Mesenchymal stem cell (in vitro differentiated cells and primary cell): ENCODE measurements at regions not wholly inside any gene's neighbourhood (a gene's known extent, or its start where the extent isn't known, plus 50 kb on each side); places are given as distances from the start of the nearest gene placed in this dataset.

ENCODE experiments used
- DNase-seq: peaks from one replicate; pipeline ENCODE4 v3.0.0-alpha.2; 2013
- H2AFZ ChIP-seq: one replicate; pipeline ENCODE4 v1.6.1; 2013; ENCODE audit warnings: low read depth, mild to moderate bottlenecking, control low read depth, inconsistent platforms, low read length, moderate library complexity
- H2AK5ac ChIP-seq: 2 replicates; pipeline ENCODE4 v1.6.1; 2013; ENCODE audit warnings: low read length, moderate library complexity, mild to moderate bottlenecking, inconsistent platforms; ENCODE audit not compliant: severe bottlenecking
- H2BK120ac ChIP-seq: one replicate; pipeline ENCODE4 v1.6.1; 2013; ENCODE audit warnings: low read depth, mild to moderate bottlenecking, inconsistent platforms, low read length, moderate library complexity
- H2BK12ac ChIP-seq, 2 experiments: one replicate each; pipeline ENCODE4 v1.6.1; 2013; ENCODE audit warnings: inconsistent platforms in 2 of 2, low read length in 2 of 2, mild to moderate bottlenecking in 2 of 2, moderate library complexity in 2 of 2, control low read depth in 1 of 2
- H2BK15ac ChIP-seq: one replicate; pipeline ENCODE4 v1.6.1; 2013; ENCODE audit warnings: mild to moderate bottlenecking, low read depth, inconsistent platforms; ENCODE audit not compliant: poor library complexity, severe bottlenecking
- H2BK5ac ChIP-seq: 2 replicates; pipeline ENCODE4 v1.6.1; 2013; ENCODE audit warnings: low read depth, mild to moderate bottlenecking, low read length, control low read depth, inconsistent platforms; ENCODE audit not compliant: poor library complexity, severe bottlenecking
- H3K14ac ChIP-seq, 2 experiments: one replicate each; pipeline ENCODE4 v1.6.1; 2013; ENCODE audit warnings: inconsistent platforms in 2 of 2, low read length in 2 of 2, control low read depth in 1 of 2, mild to moderate bottlenecking in 1 of 2, moderate library complexity in 1 of 2
- H3K18ac ChIP-seq, 2 experiments: one replicate each; pipeline ENCODE4 v1.6.1; 2013; ENCODE audit warnings: inconsistent platforms in 2 of 2, low read length in 2 of 2, control low read depth in 1 of 2, low read depth in 1 of 2, mild to moderate bottlenecking in 1 of 2
- H3K23ac ChIP-seq, 2 experiments: one replicate each; pipeline ENCODE4 v1.6.1; 2013; ENCODE audit warnings: inconsistent platforms in 2 of 2, low read length in 2 of 2, mild to moderate bottlenecking in 2 of 2, moderate library complexity in 2 of 2, control low read depth in 1 of 2
- H3K27ac ChIP-seq: 2 replicates; pipeline ENCODE4 v1.5.1; 2013; ENCODE audit warnings: mild to moderate bottlenecking, moderate library complexity, low read length, control low read depth, inconsistent platforms; ENCODE audit not compliant: poor library complexity, severe bottlenecking
- H3K27me3 ChIP-seq, 2 experiments: 2 replicates each; pipeline versions ENCODE4 v1.6.1 to v1.7.0; 2013; ENCODE audit warnings: low read length in 2 of 2, mild to moderate bottlenecking in 2 of 2, moderate library complexity in 2 of 2, control low read depth in 1 of 2, inconsistent platforms in 1 of 2; ENCODE audit not compliant: control insufficient read depth in 1 of 2, insufficient read depth in 1 of 2
- H3K36me3 ChIP-seq, 2 experiments: 2 replicates each; pipeline versions ENCODE4 v1.6.1 to v1.7.0; 2013; ENCODE audit warnings: low read length in 2 of 2, control low read depth in 1 of 2, inconsistent platforms in 1 of 2, low read depth in 1 of 2, mild to moderate bottlenecking in 1 of 2; ENCODE audit not compliant: insufficient read depth in 2 of 2, control insufficient read depth in 1 of 2
- H3K4ac ChIP-seq, 2 experiments: one replicate each; pipeline ENCODE4 v1.6.1; 2013; ENCODE audit warnings: inconsistent platforms in 2 of 2, low read length in 2 of 2, mild to moderate bottlenecking in 2 of 2, moderate library complexity in 2 of 2, control low read depth in 1 of 2, low read depth in 1 of 2
- H3K4me1 ChIP-seq: 2 replicates; pipeline ENCODE4 v1.6.1; 2013; ENCODE audit warnings: low read depth, low read length, control low read depth; ENCODE audit not compliant: control insufficient read depth, insufficient read depth
- H3K4me2 ChIP-seq: 2 replicates; pipeline ENCODE4 v1.6.1; 2013; ENCODE audit warnings: low read length, mild to moderate bottlenecking, inconsistent platforms; ENCODE audit not compliant: poor library complexity, severe bottlenecking
- H3K4me3 ChIP-seq, 2 experiments: 2 replicates each; pipeline versions ENCODE4 v1.5.1 to v1.7.0; 2013; ENCODE audit warnings: low read length in 2 of 2, mild to moderate bottlenecking in 2 of 2, control low read depth in 1 of 2, low read depth in 1 of 2; ENCODE audit not compliant: insufficient read depth in 1 of 2
- H3K79me1 ChIP-seq: replicated peaks from 2 replicates; pipeline ENCODE4 v1.6.1; 2013; ENCODE audit warnings: mild to moderate bottlenecking, control low read depth, low read length, inconsistent platforms; ENCODE audit not compliant: poor library complexity, severe bottlenecking
- H3K9ac ChIP-seq: 2 replicates; pipeline ENCODE4 v1.7.0; 2013; ENCODE audit warnings: mild to moderate bottlenecking, low read length, moderate library complexity
- H3K9me3 ChIP-seq: 2 replicates; pipeline ENCODE4 v1.7.0; 2013; ENCODE audit warnings: mild to moderate bottlenecking, low read length; ENCODE audit not compliant: control insufficient read depth
- H4K8ac ChIP-seq: one replicate; pipeline ENCODE4 v1.6.1; 2013; ENCODE audit warnings: inconsistent platforms, mild to moderate bottlenecking, low read length, moderate library complexity
- H4K91ac ChIP-seq: one replicate; pipeline ENCODE4 v1.6.1; 2013; ENCODE audit warnings: mild to moderate bottlenecking, low read length, inconsistent platforms
- whole genome bisulfite sequencing: methylation state at CpG from one replicate; pipeline ENCODE4 v1.1.7; 2013; ENCODE audit warnings: mixed read lengths; 5-methylcytosine and 5-hydroxymethylcytosine counted together

DNA sequence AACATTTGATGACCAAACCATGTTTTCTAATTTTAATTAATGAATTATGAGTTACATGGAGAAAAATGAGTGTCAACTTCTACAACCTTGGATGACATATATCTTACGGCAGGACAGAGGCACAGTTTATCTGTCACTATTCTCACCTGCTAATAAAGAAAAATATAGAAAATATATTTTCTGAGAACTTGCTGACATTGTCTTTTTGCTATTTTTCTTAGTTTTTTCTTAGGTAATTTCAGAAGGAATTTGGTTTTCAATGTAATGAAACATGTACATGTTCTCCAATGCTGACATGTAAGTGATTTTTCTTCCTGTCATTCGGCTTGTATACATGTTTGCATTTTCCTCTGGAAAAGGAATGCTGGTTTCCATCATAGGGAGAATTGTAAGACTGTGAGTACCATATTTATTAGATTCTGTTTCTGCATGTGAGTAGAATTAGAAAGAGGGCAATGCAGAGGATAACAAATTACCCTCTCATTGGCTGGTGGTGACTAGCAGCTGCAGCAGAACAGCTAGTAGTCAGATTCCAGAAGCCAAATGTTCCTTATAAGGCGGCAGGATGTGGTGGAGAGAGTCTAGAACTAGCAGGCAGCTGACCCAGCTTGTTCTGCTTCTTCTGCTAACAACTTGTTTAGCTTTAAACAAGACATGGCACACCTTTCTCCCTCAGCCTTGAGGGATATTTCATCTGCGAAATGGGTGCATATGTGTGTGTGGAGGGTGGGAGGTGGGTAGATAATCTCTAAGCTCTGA, 132.8 kb upstream of the SPACA1 start:
- Histone ChIP-seq H2BK120ac (no peak overlapping the region), H3K4me2 (no peak overlapping the region), H3K27me3 (peaks cover 0 to 51% of the 10 kb centered on the region in 2 experiments), H3K4me1 (no peaks in the 10 kb centered on the region), H3K4me3 (no peak overlapping the region), H3K79me1 (no peaks in the 10 kb centered on the region), H3K9me3 (peaks cover 10% of the 10 kb centered on the region), H3K36me3 (no peaks in the 10 kb centered on the region), H2BK5ac (no peak overlapping the region), H3K4ac (no peak overlapping the region), H2AFZ (no peak overlapping the region), H3K18ac (no peak overlapping the region), H4K8ac (no peak overlapping the region), H3K14ac (no peak overlapping the region), H2BK15ac (no peak overlapping the region), H2BK12ac (no peak overlapping the region), H4K91ac (no peak overlapping the region), H3K23ac (no peak overlapping the region), H3K9ac (no peak overlapping the region), H3K27ac (no peak overlapping the region), H2AK5ac (no peak overlapping the region)
- 81% methylated on average over 2 of the region's 4 CpGs for WGBS
- DNase-seq: no peak

- Histone ChIP-seq H2AK5ac (no peak overlapping the region), H3K14ac (no peak overlapping the region), H3K4me1 (no peaks in the 10 kb centered on the region), H3K4me2 (no peak overlapping the region), H3K79me1 (no peaks in the 10 kb centered on the region), H3K4me3 (no peak overlapping the region), H4K91ac (no peak overlapping the region), H3K27ac (no peak overlapping the region), H4K8ac (no peak overlapping the region), H3K4ac (no peak overlapping the region), H3K18ac (no peak overlapping the region), H3K36me3 (no peaks in the 10 kb centered on the region), H2BK15ac (no peak overlapping the region), H2BK12ac (no peak overlapping the region), H2AFZ (no peak overlapping the region), H3K9ac (no peak overlapping the region), H2BK120ac (no peak overlapping the region), H3K23ac (no peak overlapping the region), H3K9me3 (peaks cover 10% of the 10 kb centered on the region), H3K27me3 (peaks cover 0 to 42% of the 10 kb centered on the region in 2 experiments), H2BK5ac (no peak overlapping the region)
- DNase-seq: no peak
- 59% methylated on average over 5 of the region's 6 CpGs for WGBS
Observed at GRCh38 chr6:87913974-87914373, 133.7 kb upstream of the SPACA1 start.

DNA sequence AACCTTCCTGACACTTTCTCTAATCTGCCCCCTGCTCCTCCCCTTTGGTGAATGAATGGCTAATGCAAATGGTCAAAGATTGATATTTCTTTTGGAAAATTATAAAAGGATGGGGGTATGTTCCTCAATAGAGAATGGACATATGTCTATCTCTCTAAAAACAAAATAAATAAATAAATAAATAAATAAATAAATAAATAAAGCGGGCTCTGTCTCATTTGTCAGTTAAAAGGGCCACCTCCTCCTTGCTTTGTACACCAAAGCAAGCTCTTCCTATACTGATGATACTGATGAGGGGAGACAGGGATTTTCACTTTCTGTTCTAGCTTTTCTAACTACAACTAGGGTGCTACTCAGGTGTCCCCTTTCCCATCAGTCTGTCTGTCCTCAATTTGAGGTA, 135.5 kb upstream of the SPACA1 start:
- WGBS: no CpG with 5 or more reads among the region's 1 CpG
- Histone ChIP-seq H4K91ac (no peak overlapping the region), H3K9me3 (peaks cover 10% of the 10 kb centered on the region), H3K18ac (no peak overlapping the region), H3K4me3 (no peak overlapping the region), H2BK5ac (no peak overlapping the region), H3K23ac (no peak overlapping the region), H3K14ac (no peak overlapping the region), H3K79me1 (no peaks in the 10 kb centered on the region), H2BK12ac (no peak overlapping the region), H3K4me2 (no peak overlapping the region), H3K4ac (no peak overlapping the region), H2BK120ac (no peak overlapping the region), H3K9ac (no peak overlapping the region), H3K4me1 (peaks cover 3% of the 10 kb centered on the region), H4K8ac (no peak overlapping the region), H2AFZ (no peak overlapping the region), H2AK5ac (no peak overlapping the region), H3K36me3 (no peaks in the 10 kb centered on the region), H3K27ac (no peak overlapping the region), H2BK15ac (no peak overlapping the region), H3K27me3 (peaks cover 0 to 50% of the 10 kb centered on the region in 2 experiments)
- DNase-seq: no peak

- Histone ChIP-seq H3K4me1 (peaks cover 8% of the 10 kb centered on the region), H3K79me1 (no peaks in the 10 kb centered on the region), H2BK120ac (no peak overlapping the region), H4K91ac (peak overlapping the region; percentile 25), H3K9me3 (peaks cover 6% of the 10 kb centered on the region), H3K14ac (no peak overlapping the region), H3K4ac (no peak overlapping the region), H3K4me2 (no peak overlapping the region), H4K8ac (no peak overlapping the region), H3K27me3 (peaks cover 0 to 57% of the 10 kb centered on the region in 2 experiments), H3K23ac (no peak overlapping the region), H3K27ac (peak overlapping the region; percentile 34), H2BK5ac (no peak overlapping the region), H3K9ac (no peak overlapping the region), H2AFZ (no peak overlapping the region), H2AK5ac (no peak overlapping the region), H3K18ac (no peak overlapping the region), H2BK15ac (no peak overlapping the region), H2BK12ac (no peak overlapping the region), H3K4me3 (no peak overlapping the region), H3K36me3 (no peaks in the 10 kb centered on the region)
- DNase-seq: no peak
- WGBS: 55% methylated on average over 8 of the region's 8 CpGs
Observed at GRCh38 chr6:87909849-87910248, 137.8 kb upstream of the SPACA1 start.
